Stimulated activated CD4-positive, alpha-beta T cell treated with anti-CD3 and anti-CD28 coated beads, Interleukin-2, amount 100 ng/mL, for 24 hours (primary cell): ENCODE measurements at regions not wholly inside any gene's neighbourhood (a gene's known extent, or its start where the extent isn't known, plus 50 kb on each side); places are given as distances from the start of the nearest gene placed in this dataset.
"Not testable (repeated sequence)": the region's sequence is repeated elsewhere in the genome, so short reads cannot be mapped to it uniquely, and the experiment has no call there.

Experiments
- DNase-seq, 2 donors: peaks; one replicate each; pipeline ENCODE4 v3.0.0-alpha.2; 2020

DNA sequence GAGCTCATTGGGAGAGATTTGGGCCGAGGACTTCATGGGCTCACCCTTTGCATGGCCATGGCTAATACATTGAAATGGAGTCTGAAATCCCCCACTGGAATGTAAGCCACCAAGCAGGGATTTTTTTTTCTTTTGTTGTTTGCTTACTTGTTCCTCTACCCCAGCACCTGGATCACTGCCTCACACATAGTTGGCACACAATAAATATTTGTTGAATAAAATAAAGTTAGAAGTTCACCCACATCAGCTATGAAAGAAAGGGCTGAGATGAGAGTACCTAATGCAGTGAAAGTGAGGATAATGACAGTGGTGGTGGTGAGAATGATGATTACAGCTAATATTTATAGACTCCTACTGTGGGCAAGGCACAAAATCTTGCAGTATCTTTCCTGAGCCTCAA lies 98.1 kb upstream of the ANXA1 start:
- DNase-seq: no peak

DNA sequence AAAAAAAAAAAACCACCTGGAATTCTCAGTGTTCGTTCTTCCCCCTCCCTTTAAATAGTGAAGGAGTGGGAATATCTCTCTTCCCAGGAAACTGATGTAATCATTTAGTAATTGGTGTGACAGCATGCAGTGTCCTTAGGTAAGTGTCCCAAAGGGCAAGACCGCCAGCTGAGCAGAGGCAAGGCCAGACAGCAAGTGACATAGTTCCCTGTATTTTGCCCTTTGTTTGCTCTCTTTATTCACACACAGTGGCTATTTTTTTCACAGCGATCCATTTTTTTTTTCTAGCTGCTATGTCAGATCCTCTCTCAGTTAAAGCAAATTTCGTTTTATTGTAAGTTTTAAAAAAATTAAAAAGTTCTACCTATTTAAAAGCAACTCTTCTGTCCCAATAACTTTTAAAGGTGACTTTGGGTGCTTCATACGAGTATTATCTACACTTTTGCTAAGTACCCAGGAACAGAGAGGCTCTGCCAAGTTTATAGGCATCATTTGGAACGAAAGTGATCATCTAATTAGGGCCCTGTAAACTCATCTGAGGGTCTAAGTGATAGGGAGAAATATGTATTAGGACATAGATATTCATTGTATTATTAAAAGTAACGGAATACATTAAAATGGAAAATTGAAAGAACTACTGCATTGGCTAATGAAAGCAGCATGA lies 98.2 kb upstream of the ALDH1A1 start:
- DNase-seq: no peak

DNA sequence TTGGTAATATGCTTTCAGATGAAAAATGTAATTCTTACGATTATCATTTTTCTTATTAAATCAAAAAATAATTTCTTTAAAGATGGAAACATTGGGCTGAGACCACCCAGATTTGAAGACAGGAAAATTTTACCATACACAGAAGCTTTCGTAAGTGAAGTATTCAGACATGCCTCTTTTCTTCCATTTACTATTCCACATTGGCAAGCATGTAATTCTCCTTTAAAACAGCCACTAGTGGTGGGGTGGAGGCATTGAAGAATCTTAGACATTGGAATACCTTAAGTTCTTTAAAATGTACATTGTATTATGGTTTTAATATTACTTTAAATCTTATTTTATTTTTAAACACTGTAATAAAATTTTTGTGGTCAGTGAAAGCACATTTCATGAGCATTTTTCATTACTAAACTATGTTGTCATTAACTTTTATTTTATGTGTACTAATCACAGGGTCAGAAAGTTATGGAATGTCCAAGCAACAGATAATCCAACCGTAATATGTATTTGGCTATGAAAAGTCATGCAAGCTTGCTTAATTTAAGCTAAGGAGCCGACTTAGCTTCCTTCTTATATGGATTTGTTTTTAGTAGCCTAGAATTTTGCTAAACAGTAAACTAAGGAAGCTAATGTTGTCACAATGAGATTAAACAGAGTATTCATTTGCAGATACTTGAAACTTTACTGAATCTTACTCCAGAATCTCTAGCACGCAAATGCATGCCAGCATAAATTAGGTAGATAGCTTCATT lies 97.4 kb upstream of the ALDH1A1 start:
- DNase-seq: no peak

DNA sequence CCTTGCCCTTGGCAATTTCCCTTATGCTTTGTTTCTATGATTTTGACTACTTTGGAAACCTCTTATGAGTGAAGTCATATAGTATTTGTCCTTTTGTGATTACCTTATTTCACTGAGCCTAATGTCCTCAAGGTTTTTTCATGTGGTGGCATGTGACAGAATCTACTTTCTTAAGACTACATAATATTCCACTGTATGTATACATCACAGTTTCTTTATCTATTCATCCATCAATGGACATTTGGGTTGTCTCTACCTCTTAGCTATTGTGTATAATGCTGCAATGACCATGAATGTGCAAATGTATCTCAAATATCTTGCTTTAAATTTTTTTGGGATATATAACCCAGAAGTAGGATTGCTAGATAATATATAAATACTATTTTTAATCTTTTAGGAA lies 96.4 kb upstream of the ALDH1A1 start:
- DNase-seq: no peak

DNA sequence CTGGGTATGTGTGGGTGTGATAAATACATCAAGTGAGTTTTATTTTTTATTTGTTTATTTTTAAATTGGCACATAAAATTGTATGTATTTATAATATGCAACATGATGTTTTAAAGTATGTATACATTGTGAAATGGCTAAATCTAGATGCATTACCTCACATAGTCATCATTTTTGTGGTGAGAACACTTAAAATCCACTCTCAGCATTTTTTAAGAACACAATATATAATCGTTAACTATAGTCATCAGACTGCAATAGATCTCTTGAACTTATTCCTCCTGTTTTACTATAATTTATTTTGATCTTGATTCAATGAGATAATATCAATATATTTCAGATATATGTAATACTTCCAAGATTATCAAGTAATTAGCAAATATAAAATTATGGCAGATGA lies 93.9 kb upstream of the ALDH1A1 start:
- no peak for DNase-seq

DNA sequence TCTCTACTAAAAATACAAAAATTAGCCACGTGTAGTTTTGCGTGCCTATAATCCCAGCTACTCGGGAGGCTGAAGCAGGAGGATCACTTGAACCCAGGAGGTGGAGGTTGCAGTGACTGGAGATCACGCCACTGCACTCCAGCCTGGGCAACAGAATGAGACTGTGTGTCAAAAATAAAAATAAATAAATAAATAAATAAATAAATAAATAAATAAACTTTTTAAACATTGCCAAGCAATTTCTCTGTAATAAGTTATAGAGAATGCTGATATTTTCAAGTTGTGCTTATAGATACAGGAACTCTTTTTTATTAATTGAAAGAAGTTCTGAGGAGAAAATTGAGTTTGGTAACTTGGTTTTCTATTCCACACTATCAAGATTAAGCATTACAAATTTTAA lies 91.9 kb upstream of the ALDH1A1 start:
- not testable (repeated sequence) for DNase-seq

DNA sequence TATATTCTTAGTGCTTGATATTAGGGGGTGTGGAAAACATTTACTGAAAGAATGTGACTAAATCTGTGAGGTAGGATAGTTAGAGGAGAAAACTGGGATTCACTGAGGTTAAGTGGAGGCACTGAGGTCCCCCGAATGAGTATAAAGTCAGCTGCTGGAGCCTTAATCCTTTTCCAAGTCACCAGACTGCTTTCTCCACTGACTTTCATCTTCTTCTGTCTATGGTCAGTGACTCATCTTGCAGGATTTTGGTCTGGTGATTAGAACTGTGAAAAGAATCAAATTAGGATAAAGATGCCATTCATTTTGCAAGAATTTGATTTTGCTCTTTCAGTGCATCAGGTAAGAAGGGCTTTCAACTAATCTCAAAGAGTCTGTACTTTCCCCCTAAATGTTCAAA lies 89.3 kb upstream of the ALDH1A1 start:
- DNase-seq: no peak

DNA sequence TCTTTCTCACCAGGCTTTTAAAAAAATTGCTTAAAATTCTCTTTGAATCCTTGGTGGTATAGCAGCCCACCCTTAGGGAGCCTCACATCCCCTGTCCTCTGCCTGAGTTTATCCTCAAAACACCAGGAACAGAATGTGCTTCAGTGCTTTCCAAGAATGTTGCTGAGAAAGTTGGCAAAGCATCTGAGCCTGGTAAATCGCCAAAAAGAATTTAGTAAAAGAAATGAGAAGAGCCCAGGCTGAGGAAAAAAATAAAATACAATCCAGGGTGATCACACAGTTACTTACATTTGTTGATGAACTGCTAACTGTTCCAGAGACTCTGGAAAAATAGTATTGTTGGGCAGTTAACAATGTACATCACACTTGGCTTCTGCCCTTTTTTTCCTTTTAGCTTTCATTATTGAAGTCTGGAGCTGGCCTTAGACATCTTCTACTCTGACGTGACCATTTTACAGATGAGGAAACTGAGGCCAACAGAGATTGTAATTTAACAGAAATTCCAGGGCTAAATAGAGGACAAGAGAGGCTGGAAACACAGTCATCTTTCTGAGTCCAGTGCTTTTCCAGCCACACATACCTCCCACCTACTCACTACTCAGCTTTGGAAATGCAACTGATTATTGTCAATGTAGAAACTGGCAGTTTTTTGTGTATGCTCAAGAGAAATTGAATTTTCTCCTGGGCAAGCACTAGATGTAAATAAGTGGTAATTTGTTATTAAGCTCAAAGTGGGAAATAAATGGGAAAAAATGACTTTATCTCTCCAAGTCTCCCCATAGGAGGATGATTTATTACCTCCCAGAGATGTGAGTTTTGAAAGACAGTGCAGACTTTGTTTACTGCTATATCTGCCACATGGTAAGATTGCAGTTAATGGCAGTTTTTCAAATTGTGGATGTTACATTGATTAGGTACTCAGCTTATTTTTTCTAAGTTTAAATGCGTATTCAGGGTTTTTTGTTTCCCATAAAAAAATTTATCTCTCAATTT lies 86.7 kb upstream of the ALDH1A1 start:
- DNase-seq: no peak

DNA sequence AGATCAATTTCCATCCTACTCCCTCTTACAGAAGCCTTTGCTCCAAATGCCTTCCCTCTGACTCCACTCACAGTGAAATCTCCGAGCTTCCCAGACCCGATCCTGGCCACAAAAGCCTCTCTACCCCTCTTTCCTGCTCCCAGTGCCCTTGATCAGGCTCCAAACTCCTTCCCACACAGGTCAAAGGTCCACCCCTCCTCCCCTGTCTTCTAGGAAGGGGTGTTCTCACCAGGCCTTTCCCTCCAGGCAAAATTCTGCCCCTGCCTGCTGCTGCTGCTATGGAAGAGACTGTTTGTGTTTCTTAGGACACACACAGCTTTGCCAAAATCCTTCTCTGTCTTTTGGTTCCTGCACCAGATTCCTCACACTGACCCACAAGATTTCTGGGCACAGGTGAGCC lies 85.8 kb upstream of the ALDH1A1 start:
- DNase-seq: no peak

DNA sequence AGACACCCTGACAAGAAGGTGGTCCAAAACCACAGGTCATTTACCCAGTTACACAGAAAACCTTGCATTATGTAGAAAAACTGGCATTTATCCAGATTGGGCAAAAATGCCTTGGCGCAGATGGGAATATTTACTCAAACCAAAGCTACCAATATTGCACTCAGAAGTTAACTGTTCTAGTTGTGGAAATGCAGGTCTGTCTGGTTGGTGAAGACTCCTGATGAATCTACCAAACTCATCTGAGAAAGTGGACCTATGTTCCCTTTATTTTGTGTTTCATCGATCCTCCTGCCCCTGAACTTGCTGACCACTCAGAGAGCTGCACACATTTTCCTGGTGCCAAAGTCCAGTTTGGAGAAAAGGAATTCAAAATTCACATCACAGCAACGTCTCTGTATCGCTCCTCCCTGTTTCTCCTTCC lies 85.2 kb upstream of the ALDH1A1 start:
- DNase-seq: no peak

DNA sequence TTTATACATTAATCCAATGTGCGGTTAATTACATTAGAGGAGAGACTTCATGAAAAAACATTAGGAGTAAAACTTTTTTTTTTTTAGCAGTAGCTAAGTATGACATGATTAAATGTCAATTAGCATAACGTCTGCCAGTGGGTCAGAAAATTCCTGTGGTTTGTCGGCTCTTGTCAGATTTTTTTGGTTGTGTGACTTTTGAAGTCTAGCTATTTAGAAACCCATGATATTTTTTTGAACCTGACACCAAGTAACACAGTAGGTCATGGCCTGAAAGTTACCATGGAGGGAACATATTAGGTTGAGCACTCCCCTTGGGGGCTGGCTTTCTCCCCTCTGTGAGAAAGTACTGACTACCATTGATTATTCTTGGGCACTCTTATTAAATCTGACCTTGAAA lies 84.8 kb upstream of the ALDH1A1 start:
- no peak for DNase-seq

DNA sequence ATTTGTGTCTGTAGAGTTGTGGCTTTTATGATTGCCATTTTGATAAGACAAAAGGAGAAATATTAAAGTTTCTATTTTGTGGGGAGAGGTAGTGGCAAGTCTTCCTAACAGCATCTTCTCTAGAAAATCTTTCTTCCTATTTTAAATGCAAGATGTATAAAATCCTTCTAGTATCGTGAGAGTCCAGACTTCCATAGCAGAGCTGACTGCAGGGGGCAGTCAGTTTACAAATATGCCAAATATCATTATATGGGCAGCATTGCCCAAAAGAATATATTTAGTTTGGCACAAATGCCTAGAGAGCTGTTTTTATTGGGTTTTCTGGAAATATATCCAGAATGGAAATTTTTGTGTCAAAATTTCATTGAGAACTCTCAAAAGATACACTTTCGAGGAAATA lies 82.1 kb upstream of the ALDH1A1 start:
- no peak for DNase-seq

DNA sequence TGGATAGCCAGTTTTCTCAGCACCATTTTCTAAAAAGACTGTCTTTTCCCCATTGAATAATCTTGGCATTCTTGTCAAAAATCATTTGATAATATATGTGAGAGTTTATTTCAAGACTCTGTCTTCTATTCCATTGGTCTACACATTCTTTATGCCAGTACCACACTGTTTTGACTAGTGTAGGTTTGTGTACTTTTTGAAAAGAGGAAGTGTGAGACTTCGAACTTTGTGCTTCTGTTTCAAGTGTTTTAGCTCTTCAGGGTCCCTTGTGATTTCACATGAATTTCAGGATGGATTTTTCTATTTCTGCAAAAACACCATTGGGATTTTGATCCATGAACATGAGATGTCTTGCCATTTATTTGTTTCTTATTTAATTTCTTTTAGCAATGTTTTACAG lies 78.5 kb upstream of the ALDH1A1 start:
- no peak for DNase-seq

DNA sequence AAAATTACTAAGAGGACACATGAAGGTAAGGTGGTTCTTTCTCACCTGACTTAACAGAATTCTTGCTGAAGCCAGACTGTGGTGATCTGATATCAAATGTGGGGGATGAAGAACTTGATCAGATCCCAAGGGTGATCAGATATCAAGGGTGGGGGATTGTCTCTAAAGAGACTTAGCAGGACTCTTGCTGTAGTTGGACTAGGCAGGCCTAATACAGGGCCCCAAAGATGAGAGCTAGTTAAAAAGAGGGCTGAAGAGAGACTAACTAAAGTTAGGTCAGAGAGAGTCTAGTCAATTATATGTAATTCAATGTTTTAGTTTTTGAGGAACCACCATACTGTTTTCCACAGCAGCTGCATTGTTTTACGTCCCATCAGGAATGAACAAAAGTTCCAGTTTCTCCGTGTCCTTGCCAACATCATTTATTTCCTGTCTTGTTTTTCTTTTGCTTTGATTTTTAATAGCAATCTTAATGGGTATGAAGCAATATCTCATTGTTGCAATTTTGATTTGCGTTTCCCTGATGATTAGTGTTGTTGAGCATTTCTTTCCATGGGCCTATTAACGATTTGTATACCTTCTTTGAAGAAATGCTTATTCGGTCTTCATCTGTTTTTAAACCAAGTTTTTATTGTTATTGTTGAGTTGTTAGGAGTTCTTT lies 77.6 kb upstream of the ALDH1A1 start:
- no peak for DNase-seq

DNA sequence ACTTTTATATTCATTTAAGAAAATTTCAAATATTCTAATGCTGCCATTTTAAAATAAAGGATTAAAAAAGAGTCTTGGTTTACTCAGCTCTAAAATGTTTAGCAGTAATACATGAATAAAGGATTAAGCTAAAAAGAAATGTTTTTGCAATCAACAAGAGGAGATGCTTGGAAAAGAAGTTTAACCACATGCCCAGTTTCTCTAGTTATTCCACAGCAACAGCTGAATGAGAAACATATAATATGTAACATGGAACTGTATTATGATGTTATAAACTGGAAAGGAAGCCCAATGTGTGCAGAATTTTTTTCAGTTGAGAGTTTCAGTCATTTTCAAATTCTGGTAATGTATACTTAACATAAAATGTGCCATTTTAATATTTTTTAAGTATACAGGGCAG lies 76.5 kb upstream of the ALDH1A1 start:
- DNase-seq: no peak

DNA sequence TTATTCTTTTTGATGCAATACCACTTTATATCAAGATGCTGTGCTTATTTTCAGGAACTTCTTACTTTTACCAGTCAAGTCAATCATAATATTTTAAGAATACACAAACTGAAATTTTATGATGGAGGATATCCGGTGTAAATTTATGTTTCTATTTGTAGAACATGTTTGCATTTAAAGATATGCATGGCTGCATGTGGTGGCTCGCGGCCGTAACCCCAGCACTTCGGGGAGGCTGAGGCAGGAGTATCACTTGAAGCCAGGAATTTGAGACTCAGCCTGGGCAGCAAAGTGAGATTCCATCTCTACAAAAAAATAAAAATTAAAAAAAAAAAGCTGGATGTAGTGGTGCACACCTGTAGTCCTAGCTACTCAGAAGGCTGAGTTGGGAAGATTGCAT lies 73.5 kb upstream of the ALDH1A1 start:
- DNase-seq: no peak

DNA sequence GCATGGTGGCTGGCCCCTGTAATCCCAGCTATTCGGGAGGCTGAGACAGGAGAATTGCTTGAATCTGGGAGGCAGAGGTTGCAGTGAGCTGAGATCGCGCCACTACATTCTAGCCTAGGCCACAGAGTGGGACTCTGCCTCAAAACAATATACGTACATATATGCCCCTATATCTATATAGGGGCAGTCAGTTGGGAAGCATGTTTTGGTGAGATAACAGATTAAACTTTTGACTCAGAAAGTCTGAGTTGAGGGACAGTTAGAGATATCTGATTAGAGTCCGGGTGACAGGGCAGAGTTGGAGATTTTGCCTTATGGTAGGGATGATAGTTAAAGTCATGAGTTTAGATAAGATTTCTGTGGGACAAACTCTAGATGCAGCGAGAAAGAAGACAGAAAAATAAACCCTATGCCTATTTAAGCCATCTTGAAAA lies 71.8 kb upstream of the ALDH1A1 start:
- DNase-seq: no peak

DNA sequence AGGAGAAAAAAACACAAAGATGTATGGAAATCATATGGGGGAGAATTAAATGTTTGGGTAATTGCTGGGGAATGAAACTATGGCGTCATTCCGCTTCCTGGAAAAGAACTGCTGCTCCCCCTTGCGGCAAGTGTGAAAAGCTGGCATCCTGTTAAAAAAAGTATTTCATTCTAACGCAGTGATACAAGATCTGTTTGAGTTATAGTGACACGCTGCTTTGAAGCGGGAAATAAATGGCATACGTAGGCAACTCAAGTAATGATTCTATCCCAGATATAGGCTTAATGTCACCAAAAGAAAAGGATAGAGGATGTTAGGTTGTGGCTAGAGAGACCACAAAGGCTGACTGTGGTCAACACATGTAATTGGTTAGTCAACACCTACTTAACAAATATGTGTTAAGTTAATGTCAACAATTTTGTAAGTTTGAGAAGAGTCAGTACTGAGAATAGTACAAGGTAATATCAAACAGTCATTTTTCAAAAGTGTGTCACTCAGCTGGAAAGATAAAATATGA lies 70.2 kb upstream of the ALDH1A1 start:
- peak; percentile 43 to 51 for DNase-seq

DNA sequence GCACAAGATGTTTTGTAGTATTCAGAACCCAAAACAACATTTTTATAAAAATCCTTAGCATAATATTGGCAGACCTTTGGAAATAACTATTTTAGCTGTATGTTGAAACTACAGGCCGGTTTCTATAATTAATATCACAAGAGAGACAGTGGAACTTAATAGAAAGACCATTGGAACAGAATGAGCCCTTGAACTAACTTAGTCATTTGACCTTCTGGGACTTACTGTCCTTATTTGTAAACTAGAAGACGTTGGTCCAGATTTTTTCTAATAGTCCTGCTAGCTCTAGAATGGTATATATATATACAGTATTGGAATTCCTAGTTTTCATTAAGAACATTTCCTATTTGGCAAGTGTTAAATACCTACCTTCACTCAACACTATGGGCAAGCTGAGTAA lies 69.5 kb upstream of the ALDH1A1 start:
- DNase-seq: no peak

DNA sequence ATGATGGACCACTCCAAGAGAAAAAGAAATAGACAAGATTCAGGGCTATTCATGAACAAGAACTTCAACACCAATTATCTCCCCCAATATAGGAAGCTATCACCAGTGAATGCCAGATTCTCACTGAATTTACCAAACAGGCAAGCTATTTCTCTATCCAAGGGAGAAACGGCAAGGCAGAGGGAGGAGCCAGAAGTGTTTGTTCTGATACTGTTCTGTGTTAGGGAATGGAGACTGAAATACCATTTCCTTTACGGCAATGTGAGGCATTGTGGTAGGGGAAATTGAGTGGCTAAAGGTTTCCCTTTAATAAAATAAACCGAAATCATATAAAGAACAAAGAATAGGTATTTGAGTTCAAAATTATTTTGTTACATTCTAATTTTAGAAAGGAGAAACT lies 68.0 kb upstream of the ALDH1A1 start:
- no peak for DNase-seq

DNA sequence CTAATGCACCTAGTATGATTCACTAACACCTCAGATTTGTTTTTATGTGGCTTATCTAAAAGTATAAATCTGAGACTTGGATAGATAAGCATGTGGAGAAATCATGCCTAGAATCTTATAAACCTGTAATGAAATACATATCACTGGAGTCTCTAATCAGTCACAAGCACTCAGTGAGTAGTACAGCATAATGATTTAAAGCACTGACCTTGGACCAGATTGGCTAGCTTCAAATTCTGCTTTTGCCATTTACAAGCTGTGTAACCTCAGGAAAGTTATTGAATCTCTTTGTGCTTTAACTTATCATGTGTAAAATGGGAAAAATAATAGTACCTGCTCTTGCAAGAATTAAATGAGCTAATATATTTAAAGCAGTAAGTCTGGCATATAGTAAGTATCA lies 61.2 kb upstream of the ALDH1A1 start:
- DNase-seq: no peak

DNA sequence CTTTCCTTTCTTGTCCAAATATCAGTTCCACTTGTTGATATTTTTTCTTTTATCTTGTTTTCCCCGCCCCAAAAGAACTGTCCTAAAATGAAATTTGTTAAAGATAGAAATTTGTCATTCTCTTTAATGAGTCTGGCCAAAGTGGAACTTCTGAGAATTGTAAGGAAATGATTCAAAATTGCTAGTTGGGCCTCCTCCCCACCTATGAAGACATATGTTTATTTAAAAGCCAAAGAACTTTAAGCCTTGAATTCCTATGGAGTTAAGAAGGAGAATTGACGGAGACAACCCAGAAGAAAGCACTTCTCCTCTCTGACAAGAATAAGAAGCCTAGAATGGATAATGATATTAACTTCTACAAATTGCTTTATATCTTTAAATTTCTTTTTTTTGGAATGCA lies 59.1 kb upstream of the ALDH1A1 start:
- DNase-seq: no peak
